Activated effector memory CD4-positive, alpha-beta T cell treated with anti-CD3 and anti-CD28 coated beads, Interleukin-2, amount 50 U/mL, for 16 hours (primary cell): ENCODE measurements at regions not wholly inside any gene's neighbourhood (a gene's known extent, or its start where the extent isn't known, plus 50 kb on each side); places are given as distances from the start of the nearest gene placed in this dataset.
"Not testable (repeated sequence)": the region's sequence is repeated elsewhere in the genome, so short reads cannot be mapped to it uniquely, and the experiment has no call there.

Source experiments
- DNase-seq: peaks from one replicate; pipeline ENCODE4 v3.0.0-alpha.2; 2020

GRCh38 chr2:230593765-230594164 lies 118.9 kb upstream of the CAB39 start:
- no peak for DNase-seq

GRCh38 chr2:230594286-230594840 lies 118.3 kb upstream of the CAB39 start:
- no peak for DNase-seq

GRCh38 chr2:230599853-230600252 lies 112.8 kb upstream of the CAB39 start:
- no peak for DNase-seq

- DNase-seq = no peak
Measured at GRCh38 chr2:230600285-230600684, 112.4 kb upstream of the CAB39 start.

- DNase-seq = no peak
Measured at GRCh38 chr2:230600881-230601280, 111.8 kb upstream of the CAB39 start.

GRCh38 chr2:230601510-230601909 lies 111.1 kb upstream of the CAB39 start:
- no peak for DNase-seq

- DNase-seq = peak; percentile 81
Measured at GRCh38 chr2:230602562-230603230, 109.9 kb upstream of the CAB39 start.

GRCh38 chr2:230603317-230603716 lies 109.3 kb upstream of the CAB39 start:
- DNase-seq = not testable (repeated sequence)

GRCh38 chr2:230604158-230604557 lies 108.5 kb upstream of the CAB39 start:
- not testable (repeated sequence) for DNase-seq

GRCh38 chr2:230614040-230614439 lies 98.6 kb upstream of the CAB39 start:
- DNase-seq = no peak

- peak; percentile 72 for DNase-seq
Measured at GRCh38 chr2:230614913-230615332, 97.7 kb upstream of the CAB39 start.

- not testable (repeated sequence) for DNase-seq
Measured at GRCh38 chr2:230617256-230617706, 95.4 kb upstream of the CAB39 start.

GRCh38 chr2:230619491-230619890 lies 93.2 kb upstream of the CAB39 start:
- DNase-seq = no peak

- not testable (repeated sequence) for DNase-seq
Measured at GRCh38 chr2:230625220-230625619, 87.4 kb upstream of the CAB39 start.

GRCh38 chr2:230627091-230627490 lies 85.6 kb upstream of the CAB39 start:
- DNase-seq = not testable (repeated sequence)

- DNase-seq = no peak
Measured at GRCh38 chr2:230627806-230628724, 84.6 kb upstream of the CAB39 start.

- DNase-seq = no peak
Measured at GRCh38 chr2:230631470-230631869, 81.2 kb upstream of the CAB39 start.

- DNase-seq = no peak
Measured at GRCh38 chr2:230634146-230634545, 78.5 kb upstream of the CAB39 start.

- peak; percentile 34 for DNase-seq
Measured at GRCh38 chr2:230634721-230635313, 77.8 kb upstream of the CAB39 start.

- peak; percentile 27 for DNase-seq
Measured at GRCh38 chr2:230636684-230637271, 75.9 kb upstream of the CAB39 start.

GRCh38 chr2:230637486-230637885 lies 75.2 kb upstream of the CAB39 start:
- peak; percentile 34 for DNase-seq

- DNase-seq = no peak
Measured at GRCh38 chr2:230640540-230641011, 72.1 kb upstream of the CAB39 start.

GRCh38 chr2:230642966-230643365 lies 69.7 kb upstream of the CAB39 start:
- DNase-seq = peak; percentile 57
